Upper lobe of left lung (tissue), 6 donors: ENCODE measurements at regions not wholly inside any gene's neighbourhood (a gene's known extent, or its start where the extent isn't known, plus 50 kb on each side); places are given as distances from the start of the nearest gene placed in this dataset.

Source experiments
- ATAC-seq, 2 donors: fragments of 200-7000 bp; cut with Tn5 transposase; one replicate each; pipeline ENCODE4 v1.9.1; 2022; ENCODE audit warnings: mild to moderate bottlenecking in 2 of 2, moderate library complexity in 2 of 2; ENCODE audit not compliant: low FRiP score in 2 of 2
- DNase-seq, 2 donors: peaks; one replicate each; pipeline ENCODE4 v3.0.0-alpha.2; 2019 to 2020
- H3K27ac ChIP-seq, 4 donors: fragments of 200-600 bp; sonication (generic); one replicate each; pipeline ENCODE4 v1.5.1; 2016 to 2019
- H3K27me3 ChIP-seq, 4 donors: fragments of 200-600 bp; sonication (generic); one replicate each; pipeline ENCODE4 v1.5.1; 2017 to 2019
- H3K36me3 ChIP-seq, 4 donors: fragments of 200-600 bp; sonication (generic); one replicate each; pipeline ENCODE4 v1.5.1; 2016 to 2019
- H3K4me1 ChIP-seq, 4 donors: fragments of 200-600 bp; sonication (generic); one replicate each; pipeline ENCODE4 v1.5.1; 2018 to 2019
- H3K4me3 ChIP-seq, 4 donors: fragments of 200-600 bp; sonication (generic); one replicate each; pipeline ENCODE4 v1.5.1; 2017 to 2019; ENCODE audit warnings: mild to moderate bottlenecking in 2 of 4, moderate library complexity in 1 of 4
- H3K9me3 ChIP-seq, 4 donors: fragments of 200-600 bp; sonication (generic); one replicate each; pipeline ENCODE4 v1.5.1; 2018 to 2019
- EP300 ChIP-seq, 4 donors: sonication (generic); formaldehyde crosslinking; IDR thresholded peaks; one replicate each; pipeline ENCODE4 v1.5.1; 2017; ENCODE audit warnings: antibody characterized with exemption in 4 of 4, control low read depth in 2 of 4
- POLR2A ChIP-seq, 4 donors: fragments of 450-650 bp; IDR thresholded peaks; one replicate each; pipeline ENCODE4 v1.5.1; 2016 to 2017; ENCODE audit warnings: antibody characterized with exemption in 4 of 4, mild to moderate bottlenecking in 2 of 4
- POLR2AphosphoS5 ChIP-seq, 2 donors: sonication (generic); formaldehyde crosslinking; IDR thresholded peaks; one replicate each; pipeline ENCODE4 v1.5.1; 2017; ENCODE audit warnings: antibody characterized with exemption in 2 of 2
- WGBS, 2 donors: methylation state at CpG; one replicate each; pipeline ENCODE4 v1.1.5; 2017 to 2018; 5-methylcytosine and 5-hydroxymethylcytosine counted together
- TF ChIP-seq, protein P1 (sequence below), 6 experiments: fragments of 450-650 bp in 4 of 6; fragments of 200-600 bp in 2 of 6; sonication (generic) in 2 of 6; IDR thresholded peaks; one replicate each; pipeline ENCODE4 v1.5.1; 2016 to 2019; ENCODE audit warnings: antibody characterized with exemption in 6 of 6
- donor health status: DM: no; HTN: no; CAD: no; lungs with moderate emphysema.
- donor health status: DM: no; HTN: yes; CAD: no; lungs with severe emphysema.

DNA sequence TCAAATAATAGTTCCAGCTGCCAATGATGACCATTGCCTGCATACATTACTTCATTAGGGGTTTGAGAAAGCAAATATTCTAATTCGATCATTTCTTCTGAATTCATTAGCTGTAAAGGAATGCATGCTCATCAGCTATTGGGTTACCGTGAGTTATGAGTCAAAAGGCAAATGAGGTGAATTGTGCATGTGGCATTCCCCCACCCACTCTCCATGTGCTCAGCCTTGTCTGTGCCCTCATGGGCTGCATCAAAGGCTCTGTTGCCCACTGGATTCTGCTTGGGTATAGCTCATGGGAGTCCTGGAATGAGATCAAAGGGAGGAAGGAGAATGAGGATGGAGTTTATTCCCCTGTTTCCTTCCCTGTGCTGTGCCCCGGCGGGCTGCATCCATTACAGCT, 99.3 kb upstream of the CHRNA7 start:
- 81 to 86% methylated on average over 4 of the region's 4 CpGs for WGBS, 2 donors
- no peak for DNase-seq
- Histone ChIP-seq H3K27me3 (no peaks in the 10 kb centered on the region), H3K4me3 (no peak overlapping the region), H3K36me3 (no peaks in the 10 kb centered on the region), H3K9me3 (no peaks in the 10 kb centered on the region), H3K4me1 (no peaks in the 10 kb centered on the region), H3K27ac (no peak overlapping the region)
- no peak for ATAC-seq
- TF ChIP-seq EP300 (IDR thresholded peaks at IDR 0.05) (no peak), POLR2AphosphoS5 (IDR thresholded peaks at IDR 0.05) (no peak), POLR2A (IDR thresholded peaks at IDR 0.05) (no peak)
- TF ChIP-seq, protein P1, sequence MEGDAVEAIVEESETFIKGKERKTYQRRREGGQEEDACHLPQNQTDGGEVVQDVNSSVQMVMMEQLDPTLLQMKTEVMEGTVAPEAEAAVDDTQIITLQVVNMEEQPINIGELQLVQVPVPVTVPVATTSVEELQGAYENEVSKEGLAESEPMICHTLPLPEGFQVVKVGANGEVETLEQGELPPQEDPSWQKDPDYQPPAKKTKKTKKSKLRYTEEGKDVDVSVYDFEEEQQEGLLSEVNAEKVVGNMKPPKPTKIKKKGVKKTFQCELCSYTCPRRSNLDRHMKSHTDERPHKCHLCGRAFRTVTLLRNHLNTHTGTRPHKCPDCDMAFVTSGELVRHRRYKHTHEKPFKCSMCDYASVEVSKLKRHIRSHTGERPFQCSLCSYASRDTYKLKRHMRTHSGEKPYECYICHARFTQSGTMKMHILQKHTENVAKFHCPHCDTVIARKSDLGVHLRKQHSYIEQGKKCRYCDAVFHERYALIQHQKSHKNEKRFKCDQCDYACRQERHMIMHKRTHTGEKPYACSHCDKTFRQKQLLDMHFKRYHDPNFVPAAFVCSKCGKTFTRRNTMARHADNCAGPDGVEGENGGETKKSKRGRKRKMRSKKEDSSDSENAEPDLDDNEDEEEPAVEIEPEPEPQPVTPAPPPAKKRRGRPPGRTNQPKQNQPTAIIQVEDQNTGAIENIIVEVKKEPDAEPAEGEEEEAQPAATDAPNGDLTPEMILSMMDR (IDR thresholded peaks at IDR 0.05) = no peak

DNA sequence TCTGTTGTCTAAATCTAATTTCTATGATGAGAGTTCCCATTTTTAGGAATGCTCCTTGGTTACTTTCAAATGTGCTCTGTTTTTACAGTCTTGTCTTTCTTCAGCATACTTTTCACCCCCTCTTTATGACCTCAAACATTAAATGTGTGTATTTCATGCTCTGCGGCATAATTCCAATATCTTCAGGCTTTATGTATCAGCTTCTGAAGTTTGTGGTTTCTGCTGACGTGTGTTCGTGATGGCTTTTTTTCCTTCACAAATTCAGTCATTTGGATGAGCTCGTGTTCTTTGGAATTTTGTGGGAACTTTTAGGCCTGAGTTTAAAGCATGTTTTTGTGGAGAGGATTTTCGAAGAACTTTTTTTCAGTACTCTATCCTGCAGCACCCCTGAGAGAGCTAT, 97.7 kb upstream of the CHRNA7 start:
- 84% methylated on average over 5 of the region's 5 CpGs for WGBS, 2 donors
- no peaks in the 10 kb centered on the region for H3K36me3 ChIP-seq
- TF ChIP-seq POLR2A (IDR thresholded peaks at IDR 0.05) (no peak), POLR2AphosphoS5 (IDR thresholded peaks at IDR 0.05) (no peak), EP300 (IDR thresholded peaks at IDR 0.05) (no peak)

DNA sequence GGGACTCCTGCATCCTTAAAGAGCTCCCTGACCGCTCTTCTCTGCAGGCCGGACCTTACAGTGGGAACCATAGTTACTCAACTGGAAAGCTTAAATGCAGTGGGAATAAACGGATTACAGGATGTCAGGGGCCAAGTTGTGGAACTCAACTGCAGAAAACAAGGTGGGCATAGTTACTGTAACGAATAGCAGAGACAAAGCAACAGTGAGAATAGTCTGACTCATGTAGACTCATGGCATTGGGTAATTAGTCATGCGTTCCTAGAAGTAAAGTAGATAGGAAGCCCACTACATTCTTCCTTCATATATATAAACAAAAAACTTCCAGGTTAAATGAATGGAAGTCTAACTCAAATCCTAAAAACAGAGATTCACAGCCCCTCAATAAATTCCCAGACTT, 95.5 kb upstream of the CHRNA7 start:
- H3K27ac ChIP-seq = no peak overlapping the region
- TF ChIP-seq, protein P1 (IDR thresholded peaks at IDR 0.05) = no peak
- TF ChIP-seq POLR2A (IDR thresholded peaks at IDR 0.05) (no peak), POLR2AphosphoS5 (IDR thresholded peaks at IDR 0.05) (no peak), EP300 (IDR thresholded peaks at IDR 0.05) (no peak)
- DNase-seq (no peak), ATAC-seq (no peak)
- no peaks in the 10 kb centered on the region for H3K4me1 ChIP-seq
- 61 to 68% methylated on average over 5 of the region's 5 CpGs for WGBS, 2 donors
- H3K36me3 ChIP-seq = no peaks in the 10 kb centered on the region
- no peak overlapping the region for H3K4me3 ChIP-seq
- no peaks in the 10 kb centered on the region for H3K9me3 ChIP-seq
- H3K27me3 ChIP-seq = no peaks in the 10 kb centered on the region

More for the DNA sequence above, 97.7 kb upstream of the CHRNA7 start:
- no peaks in the 10 kb centered on the region for H3K4me1 ChIP-seq
- no peaks in the 10 kb centered on the region for H3K9me3 ChIP-seq
- ATAC-seq = no peak
- no peak overlapping the region for H3K4me3 ChIP-seq
- H3K27me3 ChIP-seq = no peaks in the 10 kb centered on the region
- H3K27ac ChIP-seq = no peak overlapping the region
- DNase-seq = no peak

DNA sequence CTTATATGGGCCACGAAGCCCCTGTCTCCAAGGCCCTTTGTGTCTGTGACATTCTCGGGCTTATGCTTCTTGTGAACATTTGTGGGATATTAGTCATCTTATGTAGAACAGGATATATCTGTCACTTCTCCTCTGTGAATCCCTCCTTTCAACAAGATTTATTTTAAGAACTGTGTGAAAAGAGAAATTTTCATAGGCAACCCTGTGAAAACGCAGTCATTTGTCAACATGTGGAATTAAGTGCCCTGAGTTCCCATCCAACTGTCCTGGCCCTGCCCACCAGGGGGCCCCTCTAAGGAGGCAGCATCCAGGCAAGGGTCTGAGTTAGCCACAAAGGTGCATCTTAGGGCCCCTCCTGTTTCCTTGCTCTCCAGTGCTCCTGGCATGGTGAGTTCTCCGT, 76.8 kb upstream of the CHRNA7 start:
- no peak overlapping the region for H3K27ac ChIP-seq
- DNase-seq (no peak), ATAC-seq (no peak)
- H3K4me3 ChIP-seq = no peak overlapping the region
- no peak for TF ChIP-seq POLR2AphosphoS5 (IDR thresholded peaks at IDR 0.05)
- 70 to 79% methylated on average over 4 of the region's 4 CpGs for WGBS, 2 donors
- H3K36me3 ChIP-seq = no peaks in the 10 kb centered on the region
- no peaks in the 10 kb centered on the region for H3K4me1 ChIP-seq
- peaks cover 0 to 13% (median 5%) of the 10 kb centered on the region in 4 donors for H3K9me3 ChIP-seq
- H3K27me3 ChIP-seq = no peaks in the 10 kb centered on the region

DNA sequence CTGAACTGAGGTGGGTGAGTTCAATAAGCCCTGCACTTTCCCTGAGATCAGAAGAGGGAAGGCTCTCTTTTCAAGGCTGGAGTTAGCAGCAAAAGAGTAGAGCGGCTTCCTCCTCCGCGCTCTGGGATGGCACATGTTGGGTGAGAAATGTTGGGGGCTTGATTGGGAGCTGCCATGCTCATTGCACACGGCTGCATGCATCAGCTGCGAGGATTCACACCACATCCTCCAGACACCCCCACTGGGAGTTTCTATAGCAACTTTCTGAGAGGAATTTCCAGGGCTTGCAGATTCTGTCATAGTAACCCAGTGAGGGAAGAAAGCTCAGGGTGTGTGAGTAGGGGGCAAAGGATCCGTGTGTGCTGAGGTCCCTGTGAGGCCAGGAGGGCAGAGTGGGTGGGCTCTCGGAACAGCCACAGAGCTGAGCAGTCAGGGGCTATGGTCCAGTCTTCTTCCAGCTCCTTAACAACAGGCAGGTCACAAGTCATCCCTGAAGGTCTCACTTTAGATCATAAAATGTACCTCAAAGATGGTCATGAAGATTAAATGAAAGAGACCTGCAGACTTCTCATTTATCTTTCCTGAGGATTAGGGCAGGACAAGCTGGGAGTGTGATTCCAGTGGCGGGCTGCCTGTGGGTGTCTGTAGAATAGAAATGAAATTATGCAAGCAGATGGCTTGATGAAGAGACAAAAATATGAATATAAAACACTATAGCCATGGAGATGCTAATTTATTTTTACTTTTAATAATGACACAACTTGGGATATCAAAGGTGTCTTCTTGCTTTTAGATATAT, 75.7 kb upstream of the CHRNA7 start:
- Histone ChIP-seq H3K27ac (no peak overlapping the region), H3K36me3 (no peaks in the 10 kb centered on the region), H3K9me3 (peaks cover 0 to 14% (median 9%) of the 10 kb centered on the region in 4 donors), H3K27me3 (no peaks in the 10 kb centered on the region), H3K4me1 (no peaks in the 10 kb centered on the region), H3K4me3 (no peak overlapping the region)
- no peak for DNase-seq
- ATAC-seq = no peak
- TF ChIP-seq EP300 (IDR thresholded peaks at IDR 0.05) (no peak), POLR2AphosphoS5 (IDR thresholded peaks at IDR 0.05) (no peak), POLR2A (IDR thresholded peaks at IDR 0.05) (no peak)
- TF ChIP-seq, protein P1 (IDR thresholded peaks at IDR 0.05) = no peak
- 66 to 71% methylated on average over 4 to 8 of the region's 8 CpGs for WGBS, 2 donors

DNA sequence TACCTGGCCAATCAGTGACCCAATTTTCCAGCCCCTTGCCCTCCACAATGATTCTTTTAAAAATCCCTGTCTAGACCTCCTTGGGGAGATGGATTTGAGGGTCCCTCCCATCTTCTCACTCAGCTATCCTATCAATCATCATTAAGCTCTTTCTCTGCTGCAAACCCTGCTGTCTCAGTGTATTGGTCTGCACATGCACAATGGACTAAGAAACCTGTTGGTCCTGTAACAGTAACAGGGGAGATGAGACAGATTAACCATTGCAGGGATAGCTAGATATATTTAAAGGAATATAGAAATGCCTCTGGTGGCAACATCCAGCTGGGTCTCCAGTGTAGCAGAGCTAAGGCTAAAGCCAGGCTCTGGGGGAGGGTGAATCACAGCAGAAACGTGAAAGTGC, 74.6 kb upstream of the CHRNA7 start:
- H3K36me3 ChIP-seq = no peaks in the 10 kb centered on the region
- DNase-seq = no peak
- H3K9me3 ChIP-seq = peaks cover 5 to 24% (median 13%) of the 10 kb centered on the region in 4 donors
- H3K4me1 ChIP-seq = no peaks in the 10 kb centered on the region
- no peak overlapping the region for H3K4me3 ChIP-seq
- no peak overlapping the region for H3K27ac ChIP-seq
- ATAC-seq = no peak
- H3K27me3 ChIP-seq = no peaks in the 10 kb centered on the region
- 50 to 64% methylated on average over 1 of the region's 1 CpG for WGBS, 2 donors
- TF ChIP-seq EP300 (IDR thresholded peaks at IDR 0.05) (no peak), POLR2AphosphoS5 (IDR thresholded peaks at IDR 0.05) (no peak), POLR2A (IDR thresholded peaks at IDR 0.05) (no peak)
- TF ChIP-seq, protein P1 (IDR thresholded peaks at IDR 0.05) = no peak
